Parathyroid adenoma (tissue), 2 donors: ENCODE measurements at regions not wholly inside any gene's neighbourhood (a gene's known extent, or its start where the extent isn't known, plus 50 kb on each side); places are given as distances from the start of the nearest gene placed in this dataset.

Source experiments
- H2AFZ ChIP-seq: fragments of 300-600 bp; sonication (generic); one replicate; pipeline ENCODE4 v1.7.0; 2017; ENCODE audit warnings: antibody characterized with exemption, mild to moderate bottlenecking
- H3K27ac ChIP-seq: fragments of 300-600 bp; sonication (generic); one replicate; pipeline ENCODE4 v1.7.0; 2017
- H3K27me3 ChIP-seq: fragments of 300-600 bp; sonication (generic); one replicate; pipeline ENCODE4 v1.7.0; 2017; ENCODE audit warnings: low read length; ENCODE audit not compliant: control insufficient read depth, insufficient read depth
- H3K36me3 ChIP-seq: fragments of 300-600 bp; sonication (generic); one replicate; pipeline ENCODE4 v1.7.0; 2017; ENCODE audit warnings: low read length; ENCODE audit not compliant: control insufficient read depth, insufficient read depth
- H3K4me1 ChIP-seq: fragments of 300-600 bp; sonication (generic); one replicate; pipeline ENCODE4 v1.7.0; 2017; ENCODE audit warnings: control low read depth
- H3K4me2 ChIP-seq: fragments of 300-600 bp; sonication (generic); one replicate; pipeline ENCODE4 v1.7.0; 2017; ENCODE audit warnings: low read length
- H3K4me3 ChIP-seq: fragments of 300-600 bp; sonication (generic); one replicate; pipeline ENCODE4 v1.7.0; 2017; ENCODE audit warnings: low read depth, low read length
- H3K79me2 ChIP-seq: fragments of 300-600 bp; sonication (generic); one replicate; pipeline ENCODE4 v1.7.0; 2017; ENCODE audit warnings: control low read depth
- H3K9ac ChIP-seq: fragments of 300-600 bp; sonication (generic); one replicate; pipeline ENCODE4 v1.7.0; 2017; ENCODE audit warnings: mild to moderate bottlenecking
- H3K9me3 ChIP-seq: fragments of 300-600 bp; sonication (generic); one replicate; pipeline ENCODE4 v1.7.0; 2017; ENCODE audit warnings: low read length; ENCODE audit not compliant: control insufficient read depth
- TF ChIP-seq, protein P1 (sequence below): fragments of 300-600 bp; sonication (generic); IDR thresholded peaks from one replicate; pipeline ENCODE4 v1.7.0; 2017; ENCODE audit warnings: antibody characterized with exemption, mild to moderate bottlenecking
- donor health status: primary hyperparathyroidism.

DNA sequence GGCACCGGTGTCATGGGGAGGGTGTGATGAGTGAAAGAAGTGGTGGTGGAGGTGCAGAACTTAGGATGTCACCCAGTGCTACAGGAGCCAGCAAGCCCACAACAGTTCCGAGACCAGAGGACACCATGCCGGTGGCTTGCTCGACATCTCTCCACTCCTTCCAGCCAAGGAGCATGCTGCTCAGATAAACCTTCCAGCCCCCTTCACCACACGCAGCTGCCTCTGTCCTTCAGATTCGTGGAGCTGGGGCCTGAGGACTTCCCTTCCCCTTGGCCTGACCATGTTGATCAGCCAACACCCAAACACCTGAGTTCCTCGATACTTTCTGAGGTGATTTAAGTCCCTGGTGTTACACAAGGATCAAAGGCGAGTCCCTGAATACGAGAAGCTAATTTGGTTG, 188.8 kb upstream of the FOXF1 start:
- H3K79me2 ChIP-seq: no peaks in the 10 kb centered on the region
- TF ChIP-seq, protein P1, sequence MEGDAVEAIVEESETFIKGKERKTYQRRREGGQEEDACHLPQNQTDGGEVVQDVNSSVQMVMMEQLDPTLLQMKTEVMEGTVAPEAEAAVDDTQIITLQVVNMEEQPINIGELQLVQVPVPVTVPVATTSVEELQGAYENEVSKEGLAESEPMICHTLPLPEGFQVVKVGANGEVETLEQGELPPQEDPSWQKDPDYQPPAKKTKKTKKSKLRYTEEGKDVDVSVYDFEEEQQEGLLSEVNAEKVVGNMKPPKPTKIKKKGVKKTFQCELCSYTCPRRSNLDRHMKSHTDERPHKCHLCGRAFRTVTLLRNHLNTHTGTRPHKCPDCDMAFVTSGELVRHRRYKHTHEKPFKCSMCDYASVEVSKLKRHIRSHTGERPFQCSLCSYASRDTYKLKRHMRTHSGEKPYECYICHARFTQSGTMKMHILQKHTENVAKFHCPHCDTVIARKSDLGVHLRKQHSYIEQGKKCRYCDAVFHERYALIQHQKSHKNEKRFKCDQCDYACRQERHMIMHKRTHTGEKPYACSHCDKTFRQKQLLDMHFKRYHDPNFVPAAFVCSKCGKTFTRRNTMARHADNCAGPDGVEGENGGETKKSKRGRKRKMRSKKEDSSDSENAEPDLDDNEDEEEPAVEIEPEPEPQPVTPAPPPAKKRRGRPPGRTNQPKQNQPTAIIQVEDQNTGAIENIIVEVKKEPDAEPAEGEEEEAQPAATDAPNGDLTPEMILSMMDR: no peak
- no peak overlapping the region for H3K9ac ChIP-seq
- no peaks in the 10 kb centered on the region for H3K27me3 ChIP-seq
- no peak overlapping the region for H3K27ac ChIP-seq
- H3K4me1 ChIP-seq: no peaks in the 10 kb centered on the region
- no peaks in the 10 kb centered on the region for H3K36me3 ChIP-seq
- no peaks in the 10 kb centered on the region for H3K9me3 ChIP-seq
- no peak overlapping the region for H3K4me2 ChIP-seq
- H2AFZ ChIP-seq: no peak overlapping the region
- no peak overlapping the region for H3K4me3 ChIP-seq

- Histone ChIP-seq H3K4me2 (no peak overlapping the region), H3K27me3 (no peaks in the 10 kb centered on the region), H2AFZ (no peak overlapping the region), H3K4me1 (no peaks in the 10 kb centered on the region), H3K36me3 (no peaks in the 10 kb centered on the region), H3K9me3 (no peaks in the 10 kb centered on the region), H3K9ac (no peak overlapping the region), H3K27ac (no peak overlapping the region), H3K79me2 (no peaks in the 10 kb centered on the region), H3K4me3 (no peak overlapping the region)
- TF ChIP-seq, protein P1: no peak
Measured at GRCh38 chr16:86322283-86322682, 188.0 kb upstream of the FOXF1 start.

DNA sequence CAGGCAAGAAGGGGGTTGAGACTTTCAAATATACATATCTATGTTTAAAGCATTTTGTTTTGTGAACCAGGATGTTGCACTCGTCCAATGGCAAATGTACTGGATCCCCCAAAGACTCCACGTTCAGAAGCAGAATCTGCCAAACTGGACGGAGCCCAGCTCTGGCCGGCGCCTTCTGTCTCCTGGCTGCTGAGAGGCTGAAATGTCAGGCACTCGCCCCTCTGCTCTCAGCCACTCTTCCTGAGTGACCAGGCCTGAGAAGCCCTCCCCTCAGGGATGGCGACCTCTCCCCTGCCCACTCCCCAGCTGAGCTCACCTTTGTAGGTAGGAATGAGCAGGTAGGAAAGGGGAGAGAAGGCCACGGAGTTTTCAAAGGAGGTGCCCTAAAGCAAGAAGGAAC, 187.5 kb upstream of the FOXF1 start:
- TF ChIP-seq, protein P1: no peak
- H3K4me1 ChIP-seq: no peaks in the 10 kb centered on the region
- no peak overlapping the region for H3K27ac ChIP-seq
- no peaks in the 10 kb centered on the region for H3K27me3 ChIP-seq
- no peak overlapping the region for H3K4me3 ChIP-seq
- H3K4me2 ChIP-seq: no peak overlapping the region
- H3K9me3 ChIP-seq: no peaks in the 10 kb centered on the region
- H3K36me3 ChIP-seq: no peaks in the 10 kb centered on the region
- H2AFZ ChIP-seq: no peak overlapping the region
- H3K79me2 ChIP-seq: no peaks in the 10 kb centered on the region
- no peak overlapping the region for H3K9ac ChIP-seq

- Histone ChIP-seq H3K79me2 (no peaks in the 10 kb centered on the region), H3K4me3 (no peak overlapping the region), H2AFZ (no peak overlapping the region), H3K4me1 (no peaks in the 10 kb centered on the region), H3K9me3 (no peaks in the 10 kb centered on the region), H3K27me3 (no peaks in the 10 kb centered on the region), H3K4me2 (no peak overlapping the region), H3K9ac (no peak overlapping the region), H3K36me3 (no peaks in the 10 kb centered on the region), H3K27ac (no peak overlapping the region)
- TF ChIP-seq, protein P1: no peak
Measured at GRCh38 chr16:86324320-86324719, 186.0 kb upstream of the FOXF1 start.

DNA sequence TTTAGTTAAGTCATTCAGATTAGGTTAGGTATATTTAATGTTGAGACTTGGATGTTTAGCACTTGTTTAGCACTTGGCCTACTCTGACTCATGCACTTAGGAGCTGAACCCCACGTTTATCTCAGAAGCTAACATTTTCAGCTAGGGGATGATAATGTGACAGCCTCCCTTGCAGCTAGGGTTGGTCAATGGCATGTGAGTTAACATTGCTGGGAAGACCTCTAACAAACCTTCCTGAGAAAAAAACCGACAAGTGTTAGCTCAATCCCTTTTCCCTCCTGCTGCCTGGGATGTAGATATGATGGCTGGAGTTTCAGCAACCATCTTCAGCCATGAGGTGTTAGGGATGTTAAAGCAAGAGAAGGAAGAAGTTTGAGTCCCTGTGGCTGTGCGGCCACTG, 185.0 kb upstream of the FOXF1 start:
- TF ChIP-seq, protein P1: no peak
- H3K27me3 ChIP-seq: no peaks in the 10 kb centered on the region
- no peaks in the 10 kb centered on the region for H3K9me3 ChIP-seq
- H3K36me3 ChIP-seq: no peaks in the 10 kb centered on the region
- no peak overlapping the region for H3K4me2 ChIP-seq
- H3K4me3 ChIP-seq: no peak overlapping the region
- H3K79me2 ChIP-seq: no peaks in the 10 kb centered on the region
- H2AFZ ChIP-seq: no peak overlapping the region
- H3K4me1 ChIP-seq: no peaks in the 10 kb centered on the region
- no peak overlapping the region for H3K9ac ChIP-seq
- H3K27ac ChIP-seq: no peak overlapping the region
